CD4-positive, alpha-beta T cell treated with Interferon gamma for 1 hour (primary cell): ENCODE measurements at regions not wholly inside any gene's neighbourhood (a gene's known extent, or its start where the extent isn't known, plus 50 kb on each side); places are given as distances from the start of the nearest gene placed in this dataset.
"Not testable (repeated sequence)": the region's sequence is repeated elsewhere in the genome, so short reads cannot be mapped to it uniquely, and the experiment has no call there.

Experiments used
- DNase-seq: peaks from one replicate; pipeline ENCODE4 v3.0.0-alpha.2; 2020

GRCh38 chr7:94176694-94177200, 172.6 kb upstream of the BET1 start:
- DNase-seq, result no peak

- DNase-seq, result no peak
Observed at GRCh38 chr7:94177441-94177840, 173.3 kb upstream of the BET1 start.

- no peak for DNase-seq
Observed at GRCh38 chr7:94178230-94178629, 174.1 kb upstream of the BET1 start.

- no peak for DNase-seq
Observed at GRCh38 chr7:94179466-94179865, 175.3 kb upstream of the BET1 start.

GRCh38 chr7:94182066-94182465, 177.9 kb upstream of the BET1 start:
- no peak for DNase-seq

- no peak for DNase-seq
Observed at GRCh38 chr7:94182721-94183120, 178.6 kb upstream of the BET1 start.

GRCh38 chr7:94183289-94183749, 179.2 kb upstream of the BET1 start:
- DNase-seq, result no peak

GRCh38 chr7:94183891-94184290, 179.7 kb upstream of the BET1 start:
- DNase-seq, result no peak

- no peak for DNase-seq
Observed at GRCh38 chr7:94188350-94188749, 184.2 kb upstream of the BET1 start.

GRCh38 chr7:94190599-94191061, 186.5 kb upstream of the BET1 start:
- DNase-seq, result no peak

- DNase-seq, result not testable (repeated sequence)
Observed at GRCh38 chr7:94194426-94194825, 190.3 kb upstream of the BET1 start.

- no peak for DNase-seq
Observed at GRCh38 chr7:94195201-94195600, 191.0 kb upstream of the BET1 start.

GRCh38 chr7:94195813-94196212, 191.7 kb upstream of the BET1 start:
- DNase-seq, result no peak

- no peak for DNase-seq
Observed at GRCh38 chr7:94205529-94205928, 189.2 kb upstream of the COL1A2 start.

GRCh38 chr7:94206295-94206694, 188.4 kb upstream of the COL1A2 start:
- DNase-seq, result no peak

GRCh38 chr7:94212160-94212559, 182.5 kb upstream of the COL1A2 start:
- DNase-seq, result no peak

- DNase-seq, result no peak
Observed at GRCh38 chr7:94216944-94217461, 177.7 kb upstream of the COL1A2 start.

GRCh38 chr7:94217766-94218165, 176.9 kb upstream of the COL1A2 start:
- DNase-seq, result no peak

- no peak for DNase-seq
Observed at GRCh38 chr7:94222516-94222915, 172.2 kb upstream of the COL1A2 start.

GRCh38 chr7:94223375-94224084, 171.2 kb upstream of the COL1A2 start:
- DNase-seq, result no peak

GRCh38 chr7:94228223-94228622, 166.5 kb upstream of the COL1A2 start:
- no peak for DNase-seq

- no peak for DNase-seq
Observed at GRCh38 chr7:94228678-94229077, 166.0 kb upstream of the COL1A2 start.

GRCh38 chr7:94231305-94231704, 163.4 kb upstream of the COL1A2 start:
- no peak for DNase-seq

- DNase-seq, result no peak
Observed at GRCh38 chr7:94236960-94237359, 157.7 kb upstream of the COL1A2 start.

- DNase-seq, result no peak
Observed at GRCh38 chr7:94237417-94237816, 157.3 kb upstream of the COL1A2 start.
